HG03575 (cell line): ENCODE measurements at regions not wholly inside any gene's neighbourhood (a gene's known extent, or its start where the extent isn't known, plus 50 kb on each side); places are given as distances from the start of the nearest gene placed in this dataset.
A peak's percentile ranks its signal among the peaks of the same experiment; 100 is the strongest.

ENCODE experiments used
- ATAC-seq: cut with Tn5 transposase; IDR thresholded peaks from one replicate; pipeline ENCODE4 v1.9.1; 2021; ENCODE audit not compliant: unreplicated experiment, insufficient number of reproducible peaks, low FRiP score; ENCODE audit errors: extremely low read depth

GRCh38 chr11:80846442-80846841 is 1405.6 kb upstream of the TENM4 start:
- no peak for ATAC-seq

GRCh38 chr11:80844110-80844819 is 1403.4 kb upstream of the TENM4 start:
- no peak for ATAC-seq

GRCh38 chr11:80843266-80843974 is 1402.6 kb upstream of the TENM4 start:
- no peak for ATAC-seq

- no peak for ATAC-seq
Observed at GRCh38 chr11:80842246-80842645, 1401.4 kb upstream of the TENM4 start.

GRCh38 chr11:80841675-80842074 is 1400.8 kb upstream of the TENM4 start:
- ATAC-seq: no peak

- peak; percentile 49 for ATAC-seq
Observed at GRCh38 chr11:80838153-80838552, 1397.3 kb upstream of the TENM4 start.

- ATAC-seq: no peak
Observed at GRCh38 chr11:80837051-80837450, 1396.2 kb upstream of the TENM4 start.

GRCh38 chr11:80831374-80831773 is 1390.5 kb upstream of the TENM4 start:
- ATAC-seq: no peak

- ATAC-seq: no peak
Observed at GRCh38 chr11:80827781-80828180, 1387.0 kb upstream of the TENM4 start.

- no peak for ATAC-seq
Observed at GRCh38 chr11:80826808-80827207, 1386.0 kb upstream of the TENM4 start.

GRCh38 chr11:80822308-80822707 is 1381.5 kb upstream of the TENM4 start:
- no peak for ATAC-seq

- ATAC-seq: no peak
Observed at GRCh38 chr11:80819271-80819670, 1378.4 kb upstream of the TENM4 start.

- no peak for ATAC-seq
Observed at GRCh38 chr11:80816966-80817365, 1376.1 kb upstream of the TENM4 start.

GRCh38 chr11:80816454-80816847 is 1375.6 kb upstream of the TENM4 start:
- peak; percentile 8 for ATAC-seq

GRCh38 chr11:80815752-80816453 is 1375.1 kb upstream of the TENM4 start:
- peak; percentile 85 for ATAC-seq

- no peak for ATAC-seq
Observed at GRCh38 chr11:80814813-80815212, 1374.0 kb upstream of the TENM4 start.

- ATAC-seq: no peak
Observed at GRCh38 chr11:80810695-80811094, 1369.9 kb upstream of the TENM4 start.

- ATAC-seq: no peak
Observed at GRCh38 chr11:80798174-80798573, 1357.3 kb upstream of the TENM4 start.

GRCh38 chr11:80783561-80783960 is 1342.7 kb upstream of the TENM4 start:
- no peak for ATAC-seq
